ENCODE measurements at regions not wholly inside any gene's neighbourhood (a gene's known extent, or its start where the extent isn't known, plus 50 kb on each side); places are given as distances from the start of the nearest gene placed in this dataset.

- Histone ChIP-seq H4K20me1 (replicated peaks; ENCODE audit: insufficient read depth) (no peaks in the 10 kb centered on the region), H3K4me3 (no peak overlapping the region), H3K36me3 (ENCODE audit: insufficient read depth) (no peaks in the 10 kb centered on the region), H2AFZ (no peak overlapping the region), H3K27me3 (ENCODE audit: insufficient read depth) (no peaks in the 10 kb centered on the region), H3K27ac (ENCODE audit: low read depth) (no peak overlapping the region), H3K79me2 (replicated peaks; ENCODE audit: insufficient read depth) (no peaks in the 10 kb centered on the region), H3F3A (replicated peaks; ENCODE audit: low read depth) (no peaks in the 10 kb centered on the region), H3K4me2 (no peak overlapping the region), H3K9me2 (ENCODE audit: insufficient read depth) (no peaks in the 10 kb centered on the region), H3K4me1 (ENCODE audit: insufficient read depth) (peaks cover 10% of the 10 kb centered on the region)
- Mint-ChIP-seq H3K27me3 (ENCODE audit: insufficient read depth, low read depth, poor library complexity) (no peaks in the 10 kb centered on the region), H3K4me1 (peaks cover 12% of the 10 kb centered on the region; the same call in 2 of the 3 replicates), H3K27ac (no peak overlapping the region), H3K36me3 (ENCODE audit: low read depth) (no peaks in the 10 kb centered on the region), H3K4me3 (no peak overlapping the region), H3K9me3 (no peaks in the 10 kb centered on the region)
- no peak for TF ChIP-seq ZNF462 (CRISPR knock-in tag; IDR thresholded peaks at IDR 0.05)
- TF ChIP-seq ETS1 (IDR thresholded peaks at IDR 0.05): no peak
- no peak for TF ChIP-seq REST (IDR thresholded peaks at IDR 0.05; ENCODE audit: unreplicated experiment)
- DNase-seq (ENCODE audit: low spot score) (no peak), ATAC-seq (no peak)
These were observed 457.7 kb downstream of the RFPL4B start for GRCh38 chr6:112804638-112805330.
